Activated CD4-positive, alpha-beta T cell treated with anti-CD3 and anti-CD28 coated beads, Interleukin-2, amount 50 U/mL, for 24 hours (primary cell): ENCODE measurements at regions not wholly inside any gene's neighbourhood (a gene's known extent, or its start where the extent isn't known, plus 50 kb on each side); places are given as distances from the start of the nearest gene placed in this dataset.

Experiments used
- DNase-seq, 2 donors: peaks; one replicate each; pipeline ENCODE4 v3.0.0-alpha.2; 2020; ENCODE audit warnings: low read depth in 1 of 2, low spot score in 1 of 2

DNA sequence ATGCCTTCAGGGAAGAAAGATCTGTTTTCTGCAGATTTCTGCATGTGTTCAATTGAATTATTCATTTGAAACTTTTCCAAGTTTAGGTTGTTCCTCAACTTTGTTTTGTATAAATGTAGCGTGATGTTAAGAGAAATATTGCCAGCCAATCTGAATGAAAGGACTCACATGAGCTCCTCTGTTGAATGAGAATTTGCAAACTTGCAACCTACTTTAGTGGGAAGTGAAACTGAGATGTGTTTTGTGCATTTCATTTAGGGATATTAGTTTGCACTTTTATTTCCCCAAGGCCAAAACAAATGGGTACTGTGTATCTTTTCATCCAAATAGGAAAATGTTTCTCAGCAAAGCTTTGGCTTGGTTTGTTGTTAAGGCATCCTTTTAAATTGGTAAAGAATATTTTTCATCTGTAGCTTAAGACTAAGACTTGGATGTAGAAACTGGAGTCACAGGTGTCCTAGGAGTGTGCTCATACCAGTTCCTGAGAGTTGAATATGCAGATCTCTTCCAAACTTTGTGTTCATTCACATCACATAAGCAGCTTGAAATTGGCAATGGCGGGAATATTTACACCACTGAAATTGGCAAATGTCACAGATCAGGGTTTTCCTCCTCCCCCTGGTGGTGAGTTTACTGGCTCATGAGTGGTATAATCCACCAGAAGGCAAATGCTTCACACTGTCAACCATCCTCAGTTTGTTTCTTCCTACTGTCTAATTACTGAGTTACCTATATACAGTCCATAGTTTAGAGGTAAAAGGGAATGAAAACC, 193.6 kb upstream of the BANK1 start:
- DNase-seq, result peak in 1 of 2 donors; percentile 27

DNA sequence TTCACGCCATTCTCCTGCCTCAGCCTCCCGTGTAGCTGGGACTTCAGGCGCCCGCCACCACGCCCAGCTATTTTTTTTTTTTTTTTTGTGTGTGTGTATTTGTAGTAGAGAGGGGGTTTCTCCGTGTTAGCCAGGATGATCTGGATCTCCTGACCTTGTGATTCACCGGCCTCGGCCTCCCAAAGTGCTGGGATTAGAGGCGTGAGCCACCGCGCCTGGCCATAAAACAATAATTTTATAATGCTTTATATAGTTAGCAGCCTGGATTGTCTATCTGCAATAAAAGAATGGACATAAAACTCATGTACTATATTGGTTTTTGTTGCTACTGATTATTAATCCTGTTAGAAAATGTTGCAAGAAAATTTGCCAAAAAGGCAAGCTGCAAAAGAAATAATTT, 195.9 kb upstream of the BANK1 start:
- DNase-seq, result no peak

GRCh38 chr4:101593666-101594065, 196.9 kb upstream of the BANK1 start:
- DNase-seq, result no peak

- no peak for DNase-seq
Measured at GRCh38 chr4:101584306-101584705, 206.2 kb upstream of the BANK1 start.

DNA sequence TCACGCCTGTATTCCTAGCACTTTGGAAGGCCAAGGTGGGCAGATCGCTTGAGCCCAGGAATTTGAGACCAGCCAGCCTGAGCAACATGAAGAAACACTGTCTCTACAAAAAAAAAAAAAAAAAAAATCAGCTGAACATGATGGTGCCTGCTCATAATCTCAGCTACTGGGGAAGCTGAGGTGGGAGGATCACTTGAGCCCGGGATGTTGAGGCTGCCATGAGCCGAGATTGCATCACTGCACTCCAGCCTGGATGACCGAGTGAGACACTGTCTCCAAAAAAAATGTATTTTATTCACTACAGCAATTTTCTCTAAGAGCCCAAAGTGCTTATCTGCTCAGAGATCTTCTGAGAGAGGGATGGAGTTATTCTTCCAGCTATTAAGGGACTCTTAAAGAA, 215.8 kb upstream of the PPP3CA start:
- DNase-seq, result no peak

DNA sequence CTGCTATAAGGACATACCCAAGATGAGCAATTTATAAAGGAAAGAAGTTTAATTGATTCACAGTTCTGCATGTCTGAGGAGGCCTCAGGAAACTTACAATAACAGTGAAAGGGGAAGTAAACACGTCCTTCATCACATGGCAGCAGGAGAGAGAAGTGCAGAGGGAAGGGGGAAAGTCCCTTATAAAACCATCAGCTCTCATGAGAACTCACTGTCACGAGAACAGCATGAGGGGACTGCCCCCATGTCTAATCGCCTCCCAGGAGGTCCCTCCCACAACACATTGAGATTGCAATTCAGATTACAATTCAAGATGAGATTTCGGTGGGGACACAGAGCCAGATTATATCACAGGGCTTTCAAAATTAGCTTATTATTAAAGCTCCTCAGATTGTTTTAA, 209.5 kb upstream of the PPP3CA start:
- DNase-seq, result peak in 1 of 2 donors; percentile 1

DNA sequence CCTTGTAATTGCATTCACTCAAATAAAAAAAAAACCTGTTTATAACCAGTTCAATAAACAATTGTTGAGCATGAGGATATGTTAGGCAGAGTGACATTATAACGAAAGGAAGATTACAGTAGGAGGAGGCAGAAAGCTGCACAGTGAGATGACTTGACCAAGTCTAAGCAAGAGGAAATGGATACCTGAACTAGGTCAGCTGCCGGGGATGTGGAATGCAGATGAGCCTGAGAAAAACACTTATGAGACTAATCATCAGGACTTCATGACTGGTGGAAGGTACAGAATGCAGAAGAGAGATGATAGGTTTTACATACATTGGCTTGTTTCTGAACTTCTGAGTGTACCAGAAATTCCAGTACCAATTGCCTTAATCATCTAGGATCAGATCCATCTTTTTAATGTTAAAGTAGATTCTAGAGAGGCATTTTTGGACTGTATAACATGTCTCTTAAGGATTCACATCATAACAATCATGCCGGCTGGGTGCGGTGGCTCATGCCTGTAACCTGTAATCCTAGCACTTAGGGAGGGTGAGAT, 208.1 kb upstream of the PPP3CA start:
- DNase-seq, result no peak

GRCh38 chr4:101540336-101540735, 193.0 kb upstream of the PPP3CA start:
- no peak for DNase-seq

GRCh38 chr4:101528526-101528925, 181.2 kb upstream of the PPP3CA start:
- no peak for DNase-seq

GRCh38 chr4:101527188-101527587, 179.9 kb upstream of the PPP3CA start:
- peak in 1 of 2 donors; percentile 77 for DNase-seq

- DNase-seq, result no peak
Measured at GRCh38 chr4:101515566-101515965, 168.2 kb upstream of the PPP3CA start.

GRCh38 chr4:101515099-101515498, 167.8 kb upstream of the PPP3CA start:
- DNase-seq, result no peak

GRCh38 chr4:101512416-101512815, 165.1 kb upstream of the PPP3CA start:
- no peak for DNase-seq

GRCh38 chr4:101501421-101501820, 154.1 kb upstream of the PPP3CA start:
- DNase-seq, result no peak

DNA sequence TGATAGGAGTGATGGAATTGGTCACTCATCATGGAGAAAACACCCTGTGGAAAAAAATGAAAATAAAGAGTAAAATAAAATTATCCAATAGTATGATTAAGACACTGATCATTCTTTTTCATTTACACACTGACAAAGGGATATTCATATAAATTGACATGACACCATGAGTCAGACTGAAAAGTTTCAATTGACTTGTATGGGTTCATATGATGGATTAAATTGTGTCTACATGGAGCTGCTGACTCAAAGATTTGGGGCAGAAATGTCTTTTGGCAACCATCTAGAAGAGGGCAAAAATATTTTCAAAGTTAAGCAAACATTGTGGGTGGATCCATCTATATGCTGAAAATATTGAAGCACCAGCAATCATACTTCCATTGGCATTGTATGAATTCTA, 153.4 kb upstream of the PPP3CA start:
- DNase-seq, result no peak

DNA sequence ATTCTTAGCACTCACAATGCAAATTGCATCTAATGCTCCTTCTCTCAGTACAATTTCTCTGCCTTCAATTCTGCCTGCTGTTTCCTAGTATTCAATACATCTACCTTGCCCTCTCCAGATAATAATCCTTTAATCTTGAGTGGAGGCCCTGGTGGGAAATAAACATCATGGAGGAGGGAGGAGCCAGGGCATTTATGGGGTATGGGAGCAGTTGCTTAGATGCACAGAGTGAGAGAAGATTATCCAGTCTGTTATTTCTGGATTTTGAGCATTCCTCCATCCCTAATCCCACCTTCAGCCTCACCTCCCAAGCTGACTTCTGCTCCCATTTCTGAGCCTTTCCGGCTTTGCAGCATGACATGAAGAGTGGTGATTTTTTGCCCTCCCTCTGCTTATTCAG, 127.9 kb upstream of the PPP3CA start:
- no peak for DNase-seq

DNA sequence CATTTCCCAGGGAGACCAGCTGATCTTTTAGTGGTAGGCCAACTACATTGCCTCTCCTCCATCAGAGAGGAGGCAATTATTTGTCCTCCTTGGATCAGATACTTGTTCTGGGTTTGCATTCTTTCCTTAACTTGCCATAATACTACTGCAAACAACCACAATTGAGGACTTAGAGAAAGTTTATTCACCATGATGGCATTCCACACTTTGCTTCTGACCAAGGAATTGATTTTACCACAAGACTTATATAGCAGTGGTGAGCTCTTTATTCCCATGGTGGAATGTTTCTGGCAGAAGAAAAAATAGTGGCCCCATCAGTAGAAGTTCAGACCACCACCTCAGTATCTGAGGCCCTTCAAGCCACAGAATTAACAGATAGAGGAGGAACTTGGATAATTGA, 123.9 kb upstream of the PPP3CA start:
- no peak for DNase-seq

- no peak for DNase-seq
Measured at GRCh38 chr4:101464596-101464995, 117.3 kb upstream of the PPP3CA start.

DNA sequence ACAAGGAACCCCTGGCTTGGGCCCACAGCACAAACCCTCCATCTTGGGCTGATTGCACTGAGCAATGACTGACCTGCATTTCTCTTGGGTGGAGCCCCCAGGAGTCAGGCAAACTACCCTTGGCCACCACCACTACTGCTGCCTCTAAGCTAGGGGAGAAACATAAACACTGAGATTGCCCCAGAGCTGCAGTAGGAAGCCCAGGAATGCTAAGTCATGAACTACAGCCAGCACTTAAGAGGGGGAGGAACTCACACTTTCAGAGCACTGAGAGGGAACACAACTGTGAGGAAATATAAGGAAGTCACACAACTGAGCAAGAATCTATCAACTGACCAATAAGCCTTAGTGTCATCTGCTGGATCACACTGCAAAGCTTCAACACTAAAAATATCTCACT, 111.6 kb upstream of the PPP3CA start:
- DNase-seq, result no peak

- no peak for DNase-seq
Measured at GRCh38 chr4:101458473-101458872, 111.1 kb upstream of the PPP3CA start.

DNA sequence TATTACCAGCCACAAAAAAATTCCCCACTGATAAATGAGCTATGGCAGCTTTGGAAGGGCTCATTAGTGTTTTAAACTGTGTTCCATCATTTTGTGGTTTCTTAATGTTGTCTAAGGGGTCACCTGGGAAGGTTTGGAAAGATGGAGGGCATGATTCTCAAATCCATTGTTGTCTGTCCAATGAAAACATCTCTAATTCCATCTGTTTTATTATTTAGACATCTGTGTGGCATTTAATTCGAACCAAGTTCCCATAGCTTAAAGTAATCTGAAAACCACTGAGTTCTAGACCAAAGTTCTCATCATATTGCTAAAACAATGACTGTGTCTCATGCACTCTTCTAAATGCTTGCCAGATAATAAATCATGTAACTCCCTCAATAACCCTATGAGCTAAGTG, 103.8 kb upstream of the PPP3CA start:
- DNase-seq, result no peak

DNA sequence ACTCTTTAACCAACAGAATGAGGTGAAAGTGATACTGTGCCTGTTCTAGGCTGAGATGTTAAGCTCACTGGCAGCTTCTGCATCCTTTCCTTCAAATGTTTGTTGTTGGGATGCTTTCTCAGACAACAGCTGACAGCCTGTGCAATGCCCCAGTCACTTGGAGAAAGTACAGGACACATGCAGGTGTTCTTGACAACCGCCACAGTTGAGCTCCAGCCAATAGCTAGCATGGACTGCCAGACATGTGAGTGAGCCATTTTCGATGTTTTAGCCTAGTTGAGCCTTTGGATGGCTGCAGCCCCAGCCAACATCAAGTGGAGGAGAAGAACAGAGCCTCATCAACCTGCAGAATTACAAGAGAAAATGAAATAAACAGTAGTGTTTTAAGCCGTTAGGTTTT, 94.1 kb upstream of the PPP3CA start:
- no peak for DNase-seq

DNA sequence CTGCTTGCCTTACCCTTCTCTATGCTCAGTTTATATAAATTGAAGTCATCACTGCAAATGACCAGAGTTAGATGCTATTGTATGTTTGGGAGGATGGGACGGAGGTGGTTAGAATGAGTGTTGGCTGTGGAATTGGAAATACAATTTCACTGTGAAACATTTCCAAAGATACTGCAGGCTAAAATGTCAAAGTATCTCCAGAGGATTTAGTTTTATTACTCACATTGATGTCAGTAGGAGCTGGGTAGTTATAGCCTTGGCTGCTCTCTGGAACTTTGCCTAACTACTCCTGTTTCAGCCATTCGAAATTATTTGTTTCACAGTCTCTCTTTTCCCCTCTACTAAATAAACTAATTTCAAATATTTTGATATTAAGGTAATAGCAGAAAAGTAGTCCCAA, 92.6 kb upstream of the PPP3CA start:
- DNase-seq, result no peak
